ENCODE measurements at regions not wholly inside any gene's neighbourhood (a gene's known extent, or its start where the extent isn't known, plus 50 kb on each side); places are given as distances from the start of the nearest gene placed in this dataset.
"Not testable (repeated sequence)": the region's sequence is repeated elsewhere in the genome, so short reads cannot be mapped to it uniquely, and the experiment has no call there.

DNA sequence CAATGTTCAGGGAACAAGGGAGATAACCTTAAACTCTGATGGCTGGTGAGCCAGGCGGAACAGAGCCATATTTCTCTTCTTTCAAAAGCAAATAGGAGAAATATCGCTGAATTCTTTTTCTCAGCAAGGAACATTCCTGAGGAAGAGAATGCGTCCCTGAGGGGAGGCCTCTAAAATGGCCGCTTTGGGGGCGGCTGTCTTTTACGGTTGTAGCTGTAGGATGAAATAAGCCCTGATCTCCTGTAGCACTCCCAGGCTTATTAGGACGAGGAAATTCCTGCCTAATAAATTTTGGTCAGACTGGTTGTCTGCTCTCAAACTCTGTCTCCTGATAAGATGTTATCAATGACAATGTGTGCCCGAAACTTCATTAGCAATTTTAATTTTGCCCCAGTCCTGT is 496.4 kb upstream of the MCTP2 start:
- TF ChIP-seq POLR2A (IDR thresholded peaks at IDR 0.05; ENCODE audit: low read depth, low read length); SMC3 (IDR thresholded peaks at IDR 0.05; ENCODE audit: low read depth, low read length); RAD21 (IDR thresholded peaks at IDR 0.05; ENCODE audit: low read length); NFE2L2 (IDR thresholded peaks at IDR 0.05; ENCODE audit: low read depth, low read length); CHD1 (IDR thresholded peaks at IDR 0.05; ENCODE audit: low read depth, low read length); CEBPB (IDR thresholded peaks at IDR 0.05; ENCODE audit: low read depth, low read length); RCOR1 (IDR thresholded peaks at IDR 0.05; ENCODE audit: insufficient replicate concordance, low read length); MAFK (IDR thresholded peaks at IDR 0.05; ENCODE audit: low read depth, low read length); FOS (IDR thresholded peaks at IDR 0.05; ENCODE audit: low read depth, low read length); BHLHE40 (IDR thresholded peaks at IDR 0.05; ENCODE audit: low read depth, low read length); MXI1 (IDR thresholded peaks at IDR 0.05; ENCODE audit: borderline replicate concordance, low read depth, low read length): not testable (repeated sequence)
- TF ChIP-seq, protein P1, sequence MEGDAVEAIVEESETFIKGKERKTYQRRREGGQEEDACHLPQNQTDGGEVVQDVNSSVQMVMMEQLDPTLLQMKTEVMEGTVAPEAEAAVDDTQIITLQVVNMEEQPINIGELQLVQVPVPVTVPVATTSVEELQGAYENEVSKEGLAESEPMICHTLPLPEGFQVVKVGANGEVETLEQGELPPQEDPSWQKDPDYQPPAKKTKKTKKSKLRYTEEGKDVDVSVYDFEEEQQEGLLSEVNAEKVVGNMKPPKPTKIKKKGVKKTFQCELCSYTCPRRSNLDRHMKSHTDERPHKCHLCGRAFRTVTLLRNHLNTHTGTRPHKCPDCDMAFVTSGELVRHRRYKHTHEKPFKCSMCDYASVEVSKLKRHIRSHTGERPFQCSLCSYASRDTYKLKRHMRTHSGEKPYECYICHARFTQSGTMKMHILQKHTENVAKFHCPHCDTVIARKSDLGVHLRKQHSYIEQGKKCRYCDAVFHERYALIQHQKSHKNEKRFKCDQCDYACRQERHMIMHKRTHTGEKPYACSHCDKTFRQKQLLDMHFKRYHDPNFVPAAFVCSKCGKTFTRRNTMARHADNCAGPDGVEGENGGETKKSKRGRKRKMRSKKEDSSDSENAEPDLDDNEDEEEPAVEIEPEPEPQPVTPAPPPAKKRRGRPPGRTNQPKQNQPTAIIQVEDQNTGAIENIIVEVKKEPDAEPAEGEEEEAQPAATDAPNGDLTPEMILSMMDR (conservative IDR thresholded peaks at IDR 0.05; ENCODE audit: low read depth, low read length), result not testable (repeated sequence)
- TF ChIP-seq, protein P2, sequence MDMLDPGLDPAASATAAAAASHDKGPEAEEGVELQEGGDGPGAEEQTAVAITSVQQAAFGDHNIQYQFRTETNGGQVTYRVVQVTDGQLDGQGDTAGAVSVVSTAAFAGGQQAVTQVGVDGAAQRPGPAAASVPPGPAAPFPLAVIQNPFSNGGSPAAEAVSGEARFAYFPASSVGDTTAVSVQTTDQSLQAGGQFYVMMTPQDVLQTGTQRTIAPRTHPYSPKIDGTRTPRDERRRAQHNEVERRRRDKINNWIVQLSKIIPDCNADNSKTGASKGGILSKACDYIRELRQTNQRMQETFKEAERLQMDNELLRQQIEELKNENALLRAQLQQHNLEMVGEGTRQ (IDR thresholded peaks at IDR 0.05; ENCODE audit: low read depth, low read length), result not testable (repeated sequence)
